ENCODE measurements at regions not wholly inside any gene's neighbourhood (a gene's known extent, or its start where the extent isn't known, plus 50 kb on each side); places are given as distances from the start of the nearest gene placed in this dataset.

- Histone ChIP-seq H3K27me3 (ENCODE audit: insufficient read depth, low read length, poor library complexity) (no peaks in the 10 kb centered on the region), H3K4me1 (ENCODE audit: control insufficient read depth, low read depth, low read length) (no peaks in the 10 kb centered on the region), H3K79me1 (ENCODE audit: low read length) (no peaks in the 10 kb centered on the region), H3K4me3 (ENCODE audit: low read length) (no peak overlapping the region), H4K5ac (ENCODE audit: low read length) (no peak overlapping the region), H3K18ac (ENCODE audit: low read length) (no peak overlapping the region), H3K56ac (ENCODE audit: low read length) (no peak overlapping the region), H2BK15ac (replicated peaks; ENCODE audit: low read depth) (no peak overlapping the region), H2BK120ac (ENCODE audit: low read depth, low read length) (no peak overlapping the region), H3K79me2 (ENCODE audit: control insufficient read depth, insufficient read depth, low read length) (no peaks in the 10 kb centered on the region), H3K9ac (ENCODE audit: low read length) (no peak overlapping the region), H4K8ac (ENCODE audit: low read depth, low read length) (no peak overlapping the region), H3K4me2 (ENCODE audit: low read length) (no peak overlapping the region), H3K27ac (ENCODE audit: low read depth, low read length) (no peak overlapping the region), H3K4ac (ENCODE audit: low read depth, low read length) (no peak overlapping the region), H3K23ac (ENCODE audit: low read length) (no peak overlapping the region), H2AK5ac (ENCODE audit: low read length) (no peak overlapping the region), H2BK5ac (ENCODE audit: low read length) (no peak overlapping the region), H3K36me3 (ENCODE audit: control insufficient read depth, insufficient read depth, low read length) (no peaks in the 10 kb centered on the region)
- WGBS (ENCODE audit: extremely low coverage, insufficient coverage, low lambda C conversion rate): no CpG with 5 or more reads among the region's 14 CpGs
- no peak for DNase-seq
These were observed 148.0 kb upstream of the SLC6A11 start for GRCh38 chr3:10667901-10668476.

DNA sequence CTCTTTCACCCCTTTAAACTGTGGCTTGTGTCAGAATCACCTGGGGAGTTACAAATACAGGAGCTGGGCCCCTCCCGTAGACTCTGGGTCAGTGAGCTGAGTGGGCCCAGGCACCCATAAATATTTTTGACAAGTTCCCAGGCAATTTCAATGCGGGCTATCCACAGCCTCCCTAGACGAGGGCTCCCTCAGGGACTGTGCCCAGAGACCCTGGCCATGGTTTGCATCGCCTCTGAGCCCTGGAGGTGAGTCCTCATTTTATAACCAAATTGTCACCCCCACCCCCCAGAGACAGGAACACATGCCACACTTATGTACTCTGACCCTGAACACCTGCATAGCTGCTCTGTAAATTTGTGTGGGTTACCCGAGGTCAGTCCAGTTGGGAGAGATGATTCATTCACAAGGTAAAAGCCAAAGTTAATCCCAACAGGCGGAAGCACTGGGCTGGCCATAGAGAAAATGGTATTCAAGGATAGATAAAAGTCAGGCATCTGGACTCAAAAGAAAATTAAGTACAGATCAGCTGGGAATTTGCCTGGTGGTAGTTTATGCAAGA, 146.5 kb upstream of the SLC6A11 start:
- WGBS (ENCODE audit: extremely low coverage, insufficient coverage, low lambda C conversion rate): no CpG with 5 or more reads among the region's 6 CpGs
- no peaks in the 10 kb centered on the region for H3K27me3 ChIP-seq (ENCODE audit: insufficient read depth, low read length, poor library complexity)
- H2BK5ac ChIP-seq (ENCODE audit: low read length): no peak overlapping the region

DNA sequence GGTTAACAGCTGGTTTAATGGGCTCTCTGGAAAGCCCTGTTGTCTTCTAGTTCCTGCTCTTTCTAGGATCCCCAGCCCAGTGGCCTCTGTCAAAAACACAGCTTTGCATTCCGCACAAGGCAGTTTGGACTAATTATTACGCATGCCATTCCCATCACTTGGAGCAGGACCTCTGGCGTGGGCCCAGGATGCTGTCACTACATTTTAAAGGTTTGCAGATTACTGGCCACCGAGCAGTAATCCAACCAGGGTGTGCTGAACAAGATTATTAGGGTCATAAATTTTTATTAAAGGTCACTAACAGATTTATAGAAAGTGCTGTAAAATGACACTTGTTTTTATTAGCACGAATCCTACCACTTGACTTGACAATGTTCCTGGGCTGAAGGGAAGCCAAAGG, 143.6 kb upstream of the SLC6A11 start:
- Histone ChIP-seq H2BK15ac (replicated peaks; ENCODE audit: low read depth) (no peak overlapping the region), H3K23ac (ENCODE audit: low read length) (no peak overlapping the region), H3K18ac (ENCODE audit: low read length) (no peak overlapping the region), H4K5ac (ENCODE audit: low read length) (no peak overlapping the region), H4K8ac (ENCODE audit: low read depth, low read length) (no peak overlapping the region), H2BK120ac (ENCODE audit: low read depth, low read length) (no peak overlapping the region), H3K4me1 (ENCODE audit: control insufficient read depth, low read depth, low read length) (no peaks in the 10 kb centered on the region), H3K27ac (ENCODE audit: low read depth, low read length) (no peak overlapping the region), H2AK5ac (ENCODE audit: low read length) (no peak overlapping the region), H3K4me3 (ENCODE audit: low read length) (no peak overlapping the region), H3K56ac (ENCODE audit: low read length) (no peak overlapping the region), H3K27me3 (ENCODE audit: insufficient read depth, low read length, poor library complexity) (no peaks in the 10 kb centered on the region), H3K36me3 (ENCODE audit: control insufficient read depth, insufficient read depth, low read length) (no peaks in the 10 kb centered on the region), H3K79me1 (ENCODE audit: low read length) (no peaks in the 10 kb centered on the region), H3K4ac (ENCODE audit: low read depth, low read length) (no peak overlapping the region), H3K79me2 (ENCODE audit: control insufficient read depth, insufficient read depth, low read length) (no peaks in the 10 kb centered on the region), H3K4me2 (ENCODE audit: low read length) (no peak overlapping the region), H3K9ac (ENCODE audit: low read length) (no peak overlapping the region), H2BK5ac (ENCODE audit: low read length) (no peak overlapping the region)
- no CpG with 5 or more reads among the region's 5 CpGs for WGBS (ENCODE audit: extremely low coverage, insufficient coverage, low lambda C conversion rate)
- DNase-seq: no peak

More for the DNA sequence above, 146.5 kb upstream of the SLC6A11 start:
- Histone ChIP-seq H3K18ac (ENCODE audit: low read length) (no peak overlapping the region), H3K4ac (ENCODE audit: low read depth, low read length) (no peak overlapping the region), H3K4me1 (ENCODE audit: control insufficient read depth, low read depth, low read length) (no peaks in the 10 kb centered on the region), H3K36me3 (ENCODE audit: control insufficient read depth, insufficient read depth, low read length) (no peaks in the 10 kb centered on the region), H2AK5ac (ENCODE audit: low read length) (no peak overlapping the region), H3K79me2 (ENCODE audit: control insufficient read depth, insufficient read depth, low read length) (no peaks in the 10 kb centered on the region), H3K4me2 (ENCODE audit: low read length) (no peak overlapping the region), H2BK120ac (ENCODE audit: low read depth, low read length) (no peak overlapping the region), H3K23ac (ENCODE audit: low read length) (no peak overlapping the region), H3K27ac (ENCODE audit: low read depth, low read length) (no peak overlapping the region), H3K4me3 (ENCODE audit: low read length) (no peak overlapping the region), H2BK15ac (replicated peaks; ENCODE audit: low read depth) (no peak overlapping the region), H4K8ac (ENCODE audit: low read depth, low read length) (no peak overlapping the region), H3K9ac (ENCODE audit: low read length) (no peak overlapping the region), H4K5ac (ENCODE audit: low read length) (no peak overlapping the region), H3K56ac (ENCODE audit: low read length) (no peak overlapping the region), H3K79me1 (ENCODE audit: low read length) (no peaks in the 10 kb centered on the region)
- no peak for DNase-seq

GRCh38 chr3:10674578-10674977, 141.4 kb upstream of the SLC6A11 start:
- no peak overlapping the region for H3K4ac ChIP-seq (ENCODE audit: low read depth, low read length)
- H2BK5ac ChIP-seq (ENCODE audit: low read length): no peak overlapping the region
- no peak overlapping the region for H4K5ac ChIP-seq (ENCODE audit: low read length)
- H3K4me2 ChIP-seq (ENCODE audit: low read length): no peak overlapping the region
- no peak overlapping the region for H3K4me3 ChIP-seq (ENCODE audit: low read length)
- H3K4me1 ChIP-seq (ENCODE audit: control insufficient read depth, low read depth, low read length): no peaks in the 10 kb centered on the region
- H3K27ac ChIP-seq (ENCODE audit: low read depth, low read length): no peak overlapping the region
- H3K79me2 ChIP-seq (ENCODE audit: control insufficient read depth, insufficient read depth, low read length): no peaks in the 10 kb centered on the region
- WGBS (ENCODE audit: extremely low coverage, insufficient coverage, low lambda C conversion rate): no CpG with 5 or more reads among the region's 3 CpGs
- no peak overlapping the region for H3K56ac ChIP-seq (ENCODE audit: low read length)
- H3K18ac ChIP-seq (ENCODE audit: low read length): no peak overlapping the region
- no peak overlapping the region for H2BK120ac ChIP-seq (ENCODE audit: low read depth, low read length)
- no peak overlapping the region for H4K8ac ChIP-seq (ENCODE audit: low read depth, low read length)
- H3K9ac ChIP-seq (ENCODE audit: low read length): no peak overlapping the region
- DNase-seq: no peak
- H3K27me3 ChIP-seq (ENCODE audit: insufficient read depth, low read length, poor library complexity): no peaks in the 10 kb centered on the region
- H3K79me1 ChIP-seq (ENCODE audit: low read length): no peaks in the 10 kb centered on the region
- H3K23ac ChIP-seq (ENCODE audit: low read length): no peak overlapping the region
- no peak overlapping the region for H2AK5ac ChIP-seq (ENCODE audit: low read length)
- no peak overlapping the region for H2BK15ac ChIP-seq (replicated peaks; ENCODE audit: low read depth)
- H3K36me3 ChIP-seq (ENCODE audit: control insufficient read depth, insufficient read depth, low read length): no peaks in the 10 kb centered on the region

GRCh38 chr3:10676905-10677304, 139.1 kb upstream of the SLC6A11 start:
- no peak overlapping the region for H3K56ac ChIP-seq (ENCODE audit: low read length)
- no peak overlapping the region for H3K4ac ChIP-seq (ENCODE audit: low read depth, low read length)
- no CpG with 5 or more reads among the region's 1 CpG for WGBS (ENCODE audit: extremely low coverage, insufficient coverage, low lambda C conversion rate)
- no peaks in the 10 kb centered on the region for H3K36me3 ChIP-seq (ENCODE audit: control insufficient read depth, insufficient read depth, low read length)
- H3K27ac ChIP-seq (ENCODE audit: low read depth, low read length): no peak overlapping the region
- no peak overlapping the region for H2BK5ac ChIP-seq (ENCODE audit: low read length)
- H3K4me3 ChIP-seq (ENCODE audit: low read length): no peak overlapping the region
- H3K4me2 ChIP-seq (ENCODE audit: low read length): no peak overlapping the region
- no peak overlapping the region for H3K23ac ChIP-seq (ENCODE audit: low read length)
- DNase-seq: no peak
- no peak overlapping the region for H4K8ac ChIP-seq (ENCODE audit: low read depth, low read length)
- no peak overlapping the region for H3K9ac ChIP-seq (ENCODE audit: low read length)
- no peak overlapping the region for H2BK120ac ChIP-seq (ENCODE audit: low read depth, low read length)
- no peaks in the 10 kb centered on the region for H3K79me2 ChIP-seq (ENCODE audit: control insufficient read depth, insufficient read depth, low read length)
- no peak overlapping the region for H4K5ac ChIP-seq (ENCODE audit: low read length)
- H3K79me1 ChIP-seq (ENCODE audit: low read length): no peaks in the 10 kb centered on the region
- no peaks in the 10 kb centered on the region for H3K27me3 ChIP-seq (ENCODE audit: insufficient read depth, low read length, poor library complexity)
- H2AK5ac ChIP-seq (ENCODE audit: low read length): no peak overlapping the region
- H3K18ac ChIP-seq (ENCODE audit: low read length): no peak overlapping the region
- no peak overlapping the region for H2BK15ac ChIP-seq (replicated peaks; ENCODE audit: low read depth)
- no peaks in the 10 kb centered on the region for H3K4me1 ChIP-seq (ENCODE audit: control insufficient read depth, low read depth, low read length)

DNA sequence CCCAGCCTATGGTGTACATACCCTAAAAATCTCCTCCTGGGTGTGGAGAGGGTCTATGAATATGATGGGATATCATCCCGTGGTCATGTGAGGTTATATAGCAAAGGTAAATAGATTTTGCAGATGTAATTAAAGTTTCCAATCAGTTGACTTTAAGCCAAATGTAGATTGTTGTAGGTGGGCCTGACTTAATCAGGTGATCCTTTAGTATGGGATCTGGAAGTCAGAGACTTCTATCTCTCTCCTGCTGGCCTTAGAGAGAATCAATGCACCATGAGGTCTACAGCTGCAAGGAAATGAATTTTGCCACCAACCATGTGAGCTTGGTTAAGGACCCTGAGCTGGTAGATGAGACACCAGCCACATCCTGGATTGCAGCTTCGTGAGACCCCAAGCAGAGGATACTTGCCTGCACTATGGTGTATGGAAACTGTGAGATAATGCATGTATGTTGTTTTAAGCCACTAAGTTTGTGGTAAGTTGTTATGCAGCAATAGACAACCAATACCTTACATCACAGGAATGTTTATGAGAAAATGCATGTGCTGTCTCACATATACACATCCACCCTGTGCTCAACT, 137.1 kb upstream of the SLC6A11 start:
- Histone ChIP-seq H3K23ac (ENCODE audit: low read length) (no peak overlapping the region), H3K4ac (ENCODE audit: low read depth, low read length) (no peak overlapping the region), H2BK15ac (replicated peaks; ENCODE audit: low read depth) (no peak overlapping the region), H3K9ac (ENCODE audit: low read length) (no peak overlapping the region), H3K4me2 (ENCODE audit: low read length) (no peak overlapping the region), H2BK120ac (ENCODE audit: low read depth, low read length) (no peak overlapping the region), H2BK5ac (ENCODE audit: low read length) (no peak overlapping the region), H3K56ac (ENCODE audit: low read length) (no peak overlapping the region), H2AK5ac (ENCODE audit: low read length) (no peak overlapping the region), H3K79me2 (ENCODE audit: control insufficient read depth, insufficient read depth, low read length) (no peaks in the 10 kb centered on the region), H3K27me3 (ENCODE audit: insufficient read depth, low read length, poor library complexity) (no peaks in the 10 kb centered on the region), H4K8ac (ENCODE audit: low read depth, low read length) (no peak overlapping the region), H3K4me3 (ENCODE audit: low read length) (no peak overlapping the region), H4K5ac (ENCODE audit: low read length) (no peak overlapping the region), H3K36me3 (ENCODE audit: control insufficient read depth, insufficient read depth, low read length) (no peaks in the 10 kb centered on the region), H3K27ac (ENCODE audit: low read depth, low read length) (no peak overlapping the region), H3K18ac (ENCODE audit: low read length) (no peak overlapping the region), H3K4me1 (ENCODE audit: control insufficient read depth, low read depth, low read length) (no peaks in the 10 kb centered on the region), H3K79me1 (ENCODE audit: low read length) (no peaks in the 10 kb centered on the region)
- no CpG with 5 or more reads among the region's 2 CpGs for WGBS (ENCODE audit: extremely low coverage, insufficient coverage, low lambda C conversion rate)
- no peak for DNase-seq
